Aorta (tissue), 5 donors: ENCODE measurements at regions not wholly inside any gene's neighbourhood (a gene's known extent, or its start where the extent isn't known, plus 50 kb on each side); places are given as distances from the start of the nearest gene placed in this dataset.
"Not testable (repeated sequence)": the region's sequence is repeated elsewhere in the genome, so short reads cannot be mapped to it uniquely, and the experiment has no call there.

ENCODE experiments used
- ATAC-seq: fragments of 200-7000 bp; cut with Tn5 transposase; one replicate; pipeline ENCODE4 v1.9.1; 2022; ENCODE audit warnings: moderate library complexity; ENCODE audit not compliant: low FRiP score
- DNase-seq, 2 donors: peaks; one replicate each; pipeline ENCODE4 v3.0.0-alpha.2; 2020
- H3K27ac ChIP-seq, 2 donors: one replicate each; pipeline ENCODE4 v1.5.1; 2013; ENCODE audit warnings: low read length in 2 of 2, mild to moderate bottlenecking in 2 of 2, moderate library complexity in 2 of 2, control low read depth in 1 of 2, inconsistent platforms in 1 of 2, low read depth in 1 of 2
- H3K27me3 ChIP-seq, 2 donors: one replicate each; pipeline ENCODE4 v1.6.1; 2013; ENCODE audit warnings: control low read depth in 1 of 2, low read length in 1 of 2, mild to moderate bottlenecking in 1 of 2, moderate library complexity in 1 of 2; ENCODE audit not compliant: insufficient read depth in 2 of 2, control insufficient read depth in 1 of 2
- H3K36me3 ChIP-seq, 2 donors: one replicate each; pipeline ENCODE4 v1.6.1; 2013; ENCODE audit warnings: control low read depth in 1 of 2, low read length in 1 of 2, mild to moderate bottlenecking in 1 of 2; ENCODE audit not compliant: insufficient read depth in 2 of 2, control insufficient read depth in 1 of 2
- H3K4me1 ChIP-seq, 2 donors: one replicate each; pipeline ENCODE4 v1.6.1; 2013; ENCODE audit warnings: low read length in 2 of 2, control low read depth in 1 of 2, mild to moderate bottlenecking in 1 of 2, moderate library complexity in 1 of 2; ENCODE audit not compliant: insufficient read depth in 2 of 2, control insufficient read depth in 1 of 2
- H3K4me3 ChIP-seq, 2 donors: one replicate each; pipeline ENCODE4 v1.5.1; 2013; ENCODE audit warnings: low read length in 2 of 2, control low read depth in 1 of 2, mild to moderate bottlenecking in 1 of 2
- H3K9me3 ChIP-seq: one replicate; pipeline ENCODE4 v1.6.1; 2013; ENCODE audit warnings: mild to moderate bottlenecking, low read length; ENCODE audit not compliant: control insufficient read depth
- WGBS, 2 donors: extraction: QIAGEN DNeasy Blood & Tissue Kit; methylation state at CpG; one replicate each; pipeline ENCODE4 v1.1.7; 2013; 5-methylcytosine and 5-hydroxymethylcytosine counted together
- intact Hi-C, 2 donors: fragments of 100-400 bp; cut with DNase I; formaldehyde crosslinking; loops; one replicate each; pipeline versions ENCODE4 v1.14.2 to v1.15.0; 2022
- donor health status: healthy with polysubstance abuse.
- donor health status: Bipolar disorder and iron deficiency.
- donor health status: DM: no; HTN: no; CAD: no.
- donor health status: DM: no; HTN: no; CAD: no.
- donor health status: DM: yes; HTN: yes; CAD: no.

DNA sequence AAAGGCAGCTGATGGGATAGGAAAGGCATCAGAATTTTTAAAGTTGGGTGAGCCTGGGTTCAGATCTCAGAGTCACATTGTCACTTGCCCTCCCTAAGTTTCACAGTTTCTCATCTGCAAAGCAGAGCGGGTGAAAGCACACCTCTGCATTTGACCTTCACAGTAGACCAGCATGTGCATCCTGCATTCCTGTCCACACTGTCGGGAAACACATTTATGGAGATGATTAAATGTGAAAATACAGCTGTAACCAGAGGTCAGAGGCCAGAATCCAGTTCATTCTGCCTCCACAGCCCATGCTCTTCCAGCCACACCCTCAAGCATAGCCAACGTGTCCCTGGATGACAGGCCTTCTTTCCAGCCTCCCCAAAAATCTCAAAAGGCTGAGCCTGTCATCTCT is 392.0 kb upstream of the MYT1L start:
- no peak for DNase-seq
- Histone ChIP-seq H3K9me3 (no peaks in the 10 kb centered on the region), H3K36me3 (no peaks in the 10 kb centered on the region), H3K27me3 (no peaks in the 10 kb centered on the region), H3K27ac (no peak overlapping the region), H3K4me1 (no peaks in the 10 kb centered on the region), H3K4me3 (no peak overlapping the region)
- intact Hi-C loops = no loop called here
- ATAC-seq = no peak
- 69 to 77% methylated on average over 3 of the region's 3 CpGs for WGBS, 2 donors

DNA sequence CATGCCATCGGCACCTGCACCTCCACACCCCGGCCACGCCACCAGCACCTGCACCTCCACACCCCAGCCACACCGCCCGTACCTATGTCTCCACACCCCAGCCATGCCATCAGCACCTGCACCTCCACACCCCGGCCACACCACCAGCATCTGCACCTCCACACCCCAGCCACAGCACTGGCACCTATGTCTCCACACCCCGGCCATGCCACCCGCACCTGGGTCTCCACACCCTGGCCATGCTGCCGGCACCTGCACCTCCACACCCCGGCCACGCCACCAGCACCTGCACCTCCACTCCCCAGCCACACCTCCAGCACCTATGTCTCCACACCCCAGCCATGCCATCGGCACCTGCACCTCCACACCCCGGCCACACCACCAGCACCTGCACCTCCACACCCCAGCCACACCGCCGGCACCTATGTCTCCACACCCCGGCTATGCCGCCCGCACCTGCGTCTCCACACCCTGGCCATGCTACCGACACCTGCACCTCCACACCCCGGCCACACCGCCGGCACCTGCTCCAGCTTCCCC is 390.3 kb upstream of the MYT1L start:
- Histone ChIP-seq H3K36me3 (no peaks in the 10 kb centered on the region), H3K9me3 (no peaks in the 10 kb centered on the region), H3K27me3 (no peaks in the 10 kb centered on the region), H3K27ac (no peak overlapping the region), H3K4me1 (no peaks in the 10 kb centered on the region), H3K4me3 (no peak overlapping the region)
- 89 to 92% methylated on average over 23 of the region's 23 CpGs for WGBS, 2 donors
- DNase-seq = peak in 1 of 2 donors; percentile 61
- intact Hi-C loops = no loop called here
- no peak for ATAC-seq

DNA sequence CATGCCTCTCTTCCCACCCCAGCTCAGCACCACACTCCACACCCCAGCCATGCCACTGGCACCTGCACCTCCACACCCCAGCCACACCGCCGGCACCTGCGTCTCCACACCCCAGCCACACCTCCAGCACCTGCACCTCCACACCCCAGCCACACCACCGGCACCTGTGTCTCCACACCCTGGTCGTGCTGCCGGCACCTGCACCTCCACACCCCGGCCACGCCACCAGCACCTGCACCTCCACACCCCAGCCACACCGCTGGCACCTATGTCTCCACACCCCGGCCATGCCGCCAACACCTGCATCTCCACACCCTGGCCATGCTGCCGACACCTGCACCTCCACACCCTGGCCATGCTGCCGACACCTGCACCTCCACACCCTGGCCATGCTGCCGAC is 389.7 kb upstream of the MYT1L start:
- intact Hi-C loops = not testable (repeated sequence)
- whole genome bisulfite sequencing, 2 donors = 83 to 85% methylated on average over 12 to 14 of the region's 14 CpGs

DNA sequence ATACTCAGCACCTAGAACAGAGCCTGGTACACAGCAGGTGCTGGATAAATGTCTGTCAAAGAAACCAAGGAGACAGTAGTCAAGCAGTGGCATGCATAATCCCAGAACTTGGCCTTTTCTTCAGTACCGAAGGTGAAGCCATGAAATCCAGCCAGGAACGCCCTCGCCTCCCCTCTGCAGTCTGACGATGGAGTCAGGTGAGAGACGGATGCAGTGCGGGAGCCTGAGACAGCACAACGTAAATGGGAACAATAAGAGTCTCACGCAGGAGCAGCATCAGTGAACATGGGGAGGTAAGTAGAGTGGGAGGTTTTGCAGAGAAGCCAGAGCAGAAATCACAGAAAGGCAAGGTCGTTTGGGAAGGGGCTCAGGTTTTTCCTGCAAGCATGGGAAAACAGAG is 389.3 kb upstream of the MYT1L start:
- WGBS, 2 donors = 76 to 77% methylated on average over 9 of the region's 9 CpGs
- Histone ChIP-seq H3K36me3 (no peaks in the 10 kb centered on the region), H3K4me1 (no peaks in the 10 kb centered on the region), H3K27me3 (no peaks in the 10 kb centered on the region), H3K4me3 (no peak overlapping the region), H3K27ac (no peak overlapping the region), H3K9me3 (no peaks in the 10 kb centered on the region)
- ATAC-seq = no peak
- intact Hi-C loops = no loop called here
- DNase-seq = no peak

More for the DNA sequence above, 389.7 kb upstream of the MYT1L start:
- not testable (repeated sequence) for H3K27me3 ChIP-seq, H3K4me1 ChIP-seq, H3K27ac ChIP-seq, H3K36me3 ChIP-seq, H3K4me3 ChIP-seq, ATAC-seq, H3K9me3 ChIP-seq
- DNase-seq = peak in 1 of 2 donors; percentile 68

DNA sequence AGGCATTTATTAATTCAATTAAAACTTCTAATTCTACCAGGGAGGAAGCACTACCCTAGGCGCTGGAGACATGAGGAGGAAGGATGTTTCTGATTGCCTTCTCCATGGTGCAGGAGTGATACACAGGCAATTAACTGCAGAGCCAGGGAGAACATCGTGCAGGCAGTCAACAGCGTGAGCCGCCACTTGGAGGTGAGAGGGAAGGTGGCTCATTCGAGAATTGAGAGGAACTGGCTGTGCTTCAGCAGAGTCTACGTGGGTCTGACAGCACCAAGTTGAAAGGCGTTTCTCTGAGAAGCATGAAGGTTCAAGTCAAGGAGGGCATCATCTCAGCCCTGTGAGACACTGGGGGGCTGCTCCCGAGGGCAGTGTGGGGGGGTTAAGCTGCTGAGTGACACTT is 388.7 kb upstream of the MYT1L start:
- Histone ChIP-seq H3K4me1 (no peaks in the 10 kb centered on the region), H3K27me3 (no peaks in the 10 kb centered on the region), H3K4me3 (no peak overlapping the region), H3K36me3 (no peaks in the 10 kb centered on the region), H3K9me3 (no peaks in the 10 kb centered on the region), H3K27ac (no peak overlapping the region)
- WGBS, 2 donors = 78 to 82% methylated on average over 8 of the region's 8 CpGs
- intact Hi-C loops = no loop called here
- ATAC-seq = no peak
- DNase-seq = no peak

DNA sequence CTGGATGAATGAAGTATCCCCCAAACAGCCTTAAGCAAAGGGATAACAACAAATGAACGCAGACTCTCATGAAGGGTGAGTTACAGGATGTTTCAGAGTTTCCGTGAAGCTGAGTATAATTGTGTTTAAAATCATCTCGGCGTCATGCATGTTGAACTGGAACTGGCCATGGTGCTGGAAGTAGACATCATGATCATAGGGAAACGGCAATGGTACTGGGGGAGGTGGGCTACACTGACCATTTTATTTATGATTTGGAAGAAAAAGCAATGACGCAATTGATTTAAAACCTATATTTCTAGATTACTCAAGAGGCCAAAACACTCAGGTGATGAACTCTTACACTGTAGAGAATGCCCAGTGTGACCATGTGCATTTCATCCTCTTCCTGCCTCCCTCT is 387.9 kb upstream of the MYT1L start:
- Histone ChIP-seq H3K27me3 (no peaks in the 10 kb centered on the region), H3K4me1 (no peaks in the 10 kb centered on the region), H3K4me3 (no peak overlapping the region), H3K27ac (no peak overlapping the region), H3K36me3 (no peaks in the 10 kb centered on the region), H3K9me3 (no peaks in the 10 kb centered on the region)
- WGBS, 2 donors = 35 to 37% methylated on average over 6 of the region's 6 CpGs
- no peak for DNase-seq
- intact Hi-C loops = no loop called here
- no peak for ATAC-seq

DNA sequence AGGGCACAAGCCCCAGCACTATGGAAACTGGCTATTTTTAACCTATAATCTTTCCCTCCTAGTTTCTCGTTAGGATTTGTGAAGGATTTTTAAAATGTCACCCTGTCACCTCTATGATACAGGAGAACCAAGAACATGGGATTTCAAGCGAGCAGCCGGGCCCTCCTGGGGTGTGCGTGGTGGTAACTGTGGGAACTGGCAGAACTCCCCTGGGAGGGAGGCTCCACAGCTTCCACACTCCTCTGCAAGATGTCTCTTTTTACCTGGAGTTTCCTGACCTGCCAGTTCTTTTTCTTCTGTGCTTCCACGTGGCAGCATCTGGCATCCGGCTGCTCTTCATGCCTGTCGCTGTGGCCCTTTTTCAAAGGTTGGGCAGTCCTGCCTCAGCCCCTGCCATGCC is 386.3 kb upstream of the MYT1L start:
- intact Hi-C loops = no loop called here
- DNase-seq = peak in 1 of 2 donors; percentile 34
- H3K4me1 ChIP-seq = no peaks in the 10 kb centered on the region
- 68 to 76% methylated on average over 7 of the region's 7 CpGs for WGBS, 2 donors
- no peaks in the 10 kb centered on the region for H3K9me3 ChIP-seq
- H3K36me3 ChIP-seq = no peaks in the 10 kb centered on the region
- H3K27me3 ChIP-seq = no peaks in the 10 kb centered on the region
- H3K4me3 ChIP-seq = no peak overlapping the region
- no peak overlapping the region for H3K27ac ChIP-seq
- no peak for ATAC-seq

DNA sequence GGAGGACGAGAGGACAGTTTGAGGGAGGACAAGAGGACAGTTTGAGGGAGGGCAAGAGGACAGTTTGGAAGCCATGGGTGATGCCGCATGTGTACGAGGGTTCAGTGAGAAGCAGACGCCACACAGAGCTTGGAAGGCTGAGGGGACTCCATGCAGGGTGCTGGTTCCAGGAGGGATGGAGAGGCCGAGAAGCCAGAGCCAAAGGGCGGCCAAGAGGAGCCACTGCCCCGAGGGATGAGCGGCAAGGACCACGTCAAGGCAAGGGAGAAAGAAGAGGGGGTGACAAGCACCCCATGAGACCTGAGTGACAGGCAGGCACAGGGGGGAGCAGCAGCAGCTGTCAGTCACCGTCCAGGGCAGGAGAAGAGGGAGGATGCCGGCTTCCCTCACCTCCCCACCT is 385.7 kb upstream of the MYT1L start:
- intact Hi-C loops = no loop called here
- 77 to 78% methylated on average over 10 to 11 of the region's 11 CpGs for WGBS, 2 donors

DNA sequence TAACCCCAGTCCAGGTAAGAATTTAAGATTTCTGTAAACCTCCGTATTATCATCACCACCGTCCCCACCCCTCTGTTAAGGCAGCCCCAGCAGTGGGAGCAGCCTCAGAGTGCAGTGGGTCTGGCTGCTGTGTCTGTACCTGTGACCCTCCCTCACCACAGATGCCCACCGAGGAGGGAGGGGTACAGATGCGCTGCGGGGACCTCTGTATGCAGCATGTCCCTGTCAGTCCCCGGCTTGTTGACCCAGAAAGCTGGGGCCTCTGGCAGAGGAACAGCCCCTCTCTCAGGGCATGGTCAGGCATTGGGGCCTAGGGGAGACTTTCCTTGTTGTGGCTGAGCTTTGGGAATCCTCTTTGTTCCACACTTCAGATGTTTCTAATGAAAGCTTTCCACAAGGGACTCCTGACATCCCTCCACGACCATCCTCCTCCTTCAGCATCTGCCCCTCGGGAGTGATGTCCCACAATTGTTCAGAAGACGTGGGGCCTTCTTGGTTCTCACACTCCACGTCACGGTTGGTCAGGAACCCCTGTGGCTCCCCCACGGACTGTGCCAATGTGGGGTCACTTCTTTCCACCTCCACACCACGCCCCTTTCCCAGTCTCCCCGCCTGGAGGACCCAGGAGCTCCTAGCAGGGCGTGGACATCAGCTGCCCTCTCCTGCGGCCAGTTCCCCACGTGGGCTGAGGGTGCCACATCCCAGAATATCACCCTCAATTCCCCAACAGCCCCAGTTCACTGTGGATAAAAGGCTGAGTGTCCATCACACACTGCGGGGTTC is 384.2 kb upstream of the MYT1L start:
- intact Hi-C loops = no loop called here
- Histone ChIP-seq H3K4me1 (no peaks in the 10 kb centered on the region), H3K27ac (no peak overlapping the region), H3K36me3 (no peaks in the 10 kb centered on the region), H3K9me3 (no peaks in the 10 kb centered on the region), H3K27me3 (no peaks in the 10 kb centered on the region), H3K4me3 (no peak overlapping the region)
- 74 to 80% methylated on average over 18 of the region's 18 CpGs for WGBS, 2 donors
- peak in 1 of 2 donors; percentile 62 for DNase-seq
- no peak for ATAC-seq

More for the DNA sequence above, 385.7 kb upstream of the MYT1L start:
- no peak overlapping the region for H3K4me3 ChIP-seq
- DNase-seq = peak in 1 of 2 donors; percentile 35
- H3K4me1 ChIP-seq = no peaks in the 10 kb centered on the region
- no peaks in the 10 kb centered on the region for H3K27me3 ChIP-seq
- no peak overlapping the region for H3K27ac ChIP-seq
- no peaks in the 10 kb centered on the region for H3K36me3 ChIP-seq
- H3K9me3 ChIP-seq = no peaks in the 10 kb centered on the region
- ATAC-seq = no peak
